Fibroblast of lung (primary cell): ENCODE measurements at regions not wholly inside any gene's neighbourhood (a gene's known extent, or its start where the extent isn't known, plus 50 kb on each side); places are given as distances from the start of the nearest gene placed in this dataset.

Experiments used
- DNase-seq, 2 donors: peaks; one replicate each; pipeline versions ENCODE4 v3.0.0 to v3.0.0-alpha.2; 2010; ENCODE audit warnings: low read depth in 2 of 2
- H2AFZ ChIP-seq: 2 replicates; pipeline ENCODE4 v1.5.1; 2012; ENCODE audit warnings: low read length, control low read depth, inconsistent platforms
- H3K27ac ChIP-seq: 2 replicates; pipeline ENCODE4 v1.5.1; 2011; ENCODE audit warnings: low read length, control low read depth; ENCODE audit not compliant: insufficient read depth
- H3K27me3 ChIP-seq: 2 replicates; pipeline ENCODE4 v1.5.1; 2011; ENCODE audit warnings: mild to moderate bottlenecking, low read length; ENCODE audit not compliant: control insufficient read depth, insufficient read depth
- H3K36me3 ChIP-seq: 2 replicates; pipeline ENCODE4 v1.5.1; 2011; ENCODE audit warnings: low read length; ENCODE audit not compliant: control insufficient read depth, insufficient read depth
- H3K4me1 ChIP-seq: 2 replicates; pipeline ENCODE4 v1.5.1; 2011; ENCODE audit warnings: low read length; ENCODE audit not compliant: control insufficient read depth, insufficient read depth; ENCODE audit errors: extremely low read depth
- H3K4me2 ChIP-seq: 2 replicates; pipeline ENCODE4 v1.5.1; 2011; ENCODE audit warnings: low read length, control low read depth; ENCODE audit not compliant: insufficient read depth; ENCODE audit errors: extremely low read depth
- H3K4me3 ChIP-seq, 4 experiments: fragments of 200-600 bp in 1 of 4; sonication (generic) in 1 of 4; replicated peaks in 1 of 4; 2 replicates each; pipeline ENCODE4 v1.5.1; 2011 to 2016; ENCODE audit warnings: low read length in 4 of 4, low read depth in 3 of 4, mild to moderate bottlenecking in 3 of 4, control low read depth in 2 of 4, inconsistent platforms in 1 of 4, mixed read lengths in 1 of 4; ENCODE audit not compliant: insufficient read depth in 1 of 4; ENCODE audit errors: control extremely low read depth in 1 of 4
- H3K79me2 ChIP-seq: 2 replicates; pipeline ENCODE4 v1.5.1; 2012; ENCODE audit warnings: mild to moderate bottlenecking, low read length, inconsistent platforms; ENCODE audit not compliant: control insufficient read depth, insufficient read depth
- H3K9ac ChIP-seq: 2 replicates; pipeline ENCODE4 v1.5.1; 2011; ENCODE audit warnings: mild to moderate bottlenecking, low read length, control low read depth; ENCODE audit not compliant: insufficient read depth
- H3K9me3 ChIP-seq: 2 replicates; pipeline ENCODE4 v1.5.1; 2012; ENCODE audit warnings: low read depth, low read length; ENCODE audit not compliant: control insufficient read depth, insufficient read depth
- H4K20me1 ChIP-seq: 2 replicates; pipeline ENCODE4 v1.5.1; 2011; ENCODE audit warnings: low read length; ENCODE audit not compliant: control insufficient read depth, insufficient read depth; ENCODE audit errors: extremely low read depth
- CTCF ChIP-seq, 2 donors: IDR thresholded peaks in 1 of 2; conservative IDR thresholded peaks in 1 of 2; 1 replicate in 1 of 2; 2 replicates in 1 of 2; pipeline ENCODE4 v1.5.1; 2011 to 2012; ENCODE audit warnings: low read length in 2 of 2, control low read depth in 1 of 2, inconsistent platforms in 1 of 2, low read depth in 1 of 2, mild to moderate bottlenecking in 1 of 2
- EZH2 ChIP-seq: IDR thresholded peaks from 2 replicates; pipeline ENCODE4 v1.5.1; 2012; ENCODE audit warnings: low read length, control low read depth, mild to moderate bottlenecking; ENCODE audit errors: missing control alignments

DNA sequence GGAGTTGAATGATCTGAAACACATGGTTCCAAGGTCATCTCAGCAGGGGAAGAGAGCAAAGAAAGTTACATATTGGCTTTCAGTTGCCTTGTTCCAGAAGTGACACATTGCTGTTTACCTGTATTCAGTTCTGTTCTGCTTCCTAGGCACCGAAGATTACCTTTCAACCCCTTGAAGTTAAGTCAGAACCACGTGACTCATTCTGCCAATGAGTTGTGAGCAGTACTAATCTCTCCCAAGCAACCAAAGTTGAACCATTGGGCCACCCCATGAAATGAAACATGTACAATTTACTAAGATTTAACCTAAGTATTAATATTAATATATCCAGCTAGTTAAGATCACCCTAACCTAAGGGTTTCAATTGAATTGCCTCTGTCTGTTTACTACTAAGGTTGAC is 439.2 kb upstream of the MAF start:
- Histone ChIP-seq H3K4me1 (no peaks in the 10 kb centered on the region), H3K79me2 (no peaks in the 10 kb centered on the region), H3K36me3 (no peaks in the 10 kb centered on the region), H2AFZ (no peak overlapping the region), H3K4me2 (no peak overlapping the region), H3K4me3 (no peak overlapping the region), H3K27me3 (no peaks in the 10 kb centered on the region), H3K9me3 (no peaks in the 10 kb centered on the region), H3K27ac (no peak overlapping the region), H4K20me1 (no peaks in the 10 kb centered on the region), H3K9ac (no peak overlapping the region)
- no peak for DNase-seq
- no peak for TF ChIP-seq EZH2

DNA sequence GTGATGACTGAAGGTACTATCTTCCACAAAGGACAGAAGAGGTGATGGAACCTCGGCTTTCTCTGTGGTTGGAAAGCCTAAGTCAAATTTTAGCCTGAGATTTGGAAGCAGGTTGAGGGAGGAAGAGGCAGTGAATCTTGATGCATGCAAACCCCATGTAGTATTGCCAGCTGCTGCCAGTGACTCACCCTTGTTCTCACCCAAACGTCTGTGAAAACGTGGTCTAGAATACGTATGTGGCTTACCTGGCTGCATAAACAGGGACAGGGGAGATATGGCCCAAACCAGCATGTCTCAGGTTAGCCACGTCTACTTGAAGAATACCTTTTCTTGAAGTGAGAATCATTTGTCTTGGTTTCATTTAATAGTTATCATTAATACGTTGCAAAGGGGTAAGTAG is 438.0 kb upstream of the MAF start:
- H3K9me3 ChIP-seq, result no peaks in the 10 kb centered on the region
- H3K4me1 ChIP-seq, result no peaks in the 10 kb centered on the region
- H3K27ac ChIP-seq, result no peak overlapping the region
- no peak overlapping the region for H2AFZ ChIP-seq
- no peak overlapping the region for H3K9ac ChIP-seq
- no peak for DNase-seq
- H3K79me2 ChIP-seq, result no peaks in the 10 kb centered on the region
- H3K4me3 ChIP-seq, result no peak overlapping the region
- no peaks in the 10 kb centered on the region for H3K36me3 ChIP-seq
- TF ChIP-seq CTCF (conservative IDR thresholded peaks at IDR 0.05 in 1 of 2, IDR thresholded peaks at IDR 0.05 in 1 of 2; ENCODE audit: low read depth in 1 of 2, low read length in 2 of 2) (no peak), EZH2 (no peak)
- H3K27me3 ChIP-seq, result no peaks in the 10 kb centered on the region
- H3K4me2 ChIP-seq, result no peak overlapping the region
- H4K20me1 ChIP-seq, result no peaks in the 10 kb centered on the region

- TF ChIP-seq CTCF (conservative IDR thresholded peaks at IDR 0.05 in 1 of 2, IDR thresholded peaks at IDR 0.05 in 1 of 2; ENCODE audit: low read depth in 1 of 2, low read length in 2 of 2), result no peak
- no peak for TF ChIP-seq EZH2
- Histone ChIP-seq H3K4me1 (no peaks in the 10 kb centered on the region), H3K9me3 (no peaks in the 10 kb centered on the region), H3K27ac (no peak overlapping the region), H3K4me2 (no peak overlapping the region), H3K27me3 (no peaks in the 10 kb centered on the region), H2AFZ (no peak overlapping the region), H3K4me3 (no peak overlapping the region), H3K36me3 (no peaks in the 10 kb centered on the region), H4K20me1 (no peaks in the 10 kb centered on the region), H3K79me2 (no peaks in the 10 kb centered on the region), H3K9ac (no peak overlapping the region)
- DNase-seq, result no peak
These were observed 434.6 kb upstream of the MAF start for GRCh38 chr16:80034948-80035663.
